ENCODE measurements at regions not wholly inside any gene's neighbourhood (a gene's known extent, or its start where the extent isn't known, plus 50 kb on each side); places are given as distances from the start of the nearest gene placed in this dataset.
"Not testable (repeated sequence)": the region's sequence is repeated elsewhere in the genome, so short reads cannot be mapped to it uniquely, and the experiment has no call there.

DNA sequence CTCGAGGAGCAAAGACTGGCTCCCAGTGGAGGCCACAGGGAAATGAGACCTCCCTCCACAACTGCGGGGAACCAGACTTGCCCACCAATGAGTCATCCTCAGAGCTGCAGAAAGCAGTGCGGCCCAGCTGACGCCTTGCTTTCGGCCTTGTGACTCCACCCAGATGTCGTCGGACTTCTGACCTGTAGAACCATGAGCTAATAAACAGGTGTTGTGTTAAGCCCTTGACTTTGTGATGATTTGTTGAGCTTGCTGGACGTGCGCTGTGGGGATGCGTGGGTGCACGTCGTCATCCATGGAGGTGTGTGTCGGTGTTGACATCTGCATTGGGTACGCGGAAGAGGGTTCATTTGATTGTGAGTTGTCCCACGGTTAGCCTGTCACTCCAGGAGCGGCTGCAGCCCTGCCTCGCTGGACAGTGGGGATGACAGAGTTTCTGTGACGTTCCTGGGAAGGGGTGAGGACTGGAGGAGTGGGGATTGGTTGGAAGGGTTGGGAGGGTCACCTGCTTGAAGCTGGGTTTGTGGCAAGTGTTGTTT is 154.1 kb downstream of the SH3BP4 start:
- no peak overlapping the region for H3K27ac ChIP-seq
- H3K4me1 ChIP-seq = no peaks in the 10 kb centered on the region
- H3K9me3 ChIP-seq = no peaks in the 10 kb centered on the region
- H3K36me3 ChIP-seq = no peaks in the 10 kb centered on the region
- DNase-seq (no peak), ATAC-seq (no peak)
- intact Hi-C loops (cut with DNase I) = no loop called here
- TF ChIP-seq, protein P1, sequence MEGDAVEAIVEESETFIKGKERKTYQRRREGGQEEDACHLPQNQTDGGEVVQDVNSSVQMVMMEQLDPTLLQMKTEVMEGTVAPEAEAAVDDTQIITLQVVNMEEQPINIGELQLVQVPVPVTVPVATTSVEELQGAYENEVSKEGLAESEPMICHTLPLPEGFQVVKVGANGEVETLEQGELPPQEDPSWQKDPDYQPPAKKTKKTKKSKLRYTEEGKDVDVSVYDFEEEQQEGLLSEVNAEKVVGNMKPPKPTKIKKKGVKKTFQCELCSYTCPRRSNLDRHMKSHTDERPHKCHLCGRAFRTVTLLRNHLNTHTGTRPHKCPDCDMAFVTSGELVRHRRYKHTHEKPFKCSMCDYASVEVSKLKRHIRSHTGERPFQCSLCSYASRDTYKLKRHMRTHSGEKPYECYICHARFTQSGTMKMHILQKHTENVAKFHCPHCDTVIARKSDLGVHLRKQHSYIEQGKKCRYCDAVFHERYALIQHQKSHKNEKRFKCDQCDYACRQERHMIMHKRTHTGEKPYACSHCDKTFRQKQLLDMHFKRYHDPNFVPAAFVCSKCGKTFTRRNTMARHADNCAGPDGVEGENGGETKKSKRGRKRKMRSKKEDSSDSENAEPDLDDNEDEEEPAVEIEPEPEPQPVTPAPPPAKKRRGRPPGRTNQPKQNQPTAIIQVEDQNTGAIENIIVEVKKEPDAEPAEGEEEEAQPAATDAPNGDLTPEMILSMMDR (IDR thresholded peaks at IDR 0.05) = no peak
- H3K4me3 ChIP-seq = no peak overlapping the region
- H3K27me3 ChIP-seq (ENCODE audit: low read depth) = no peaks in the 10 kb centered on the region

DNA sequence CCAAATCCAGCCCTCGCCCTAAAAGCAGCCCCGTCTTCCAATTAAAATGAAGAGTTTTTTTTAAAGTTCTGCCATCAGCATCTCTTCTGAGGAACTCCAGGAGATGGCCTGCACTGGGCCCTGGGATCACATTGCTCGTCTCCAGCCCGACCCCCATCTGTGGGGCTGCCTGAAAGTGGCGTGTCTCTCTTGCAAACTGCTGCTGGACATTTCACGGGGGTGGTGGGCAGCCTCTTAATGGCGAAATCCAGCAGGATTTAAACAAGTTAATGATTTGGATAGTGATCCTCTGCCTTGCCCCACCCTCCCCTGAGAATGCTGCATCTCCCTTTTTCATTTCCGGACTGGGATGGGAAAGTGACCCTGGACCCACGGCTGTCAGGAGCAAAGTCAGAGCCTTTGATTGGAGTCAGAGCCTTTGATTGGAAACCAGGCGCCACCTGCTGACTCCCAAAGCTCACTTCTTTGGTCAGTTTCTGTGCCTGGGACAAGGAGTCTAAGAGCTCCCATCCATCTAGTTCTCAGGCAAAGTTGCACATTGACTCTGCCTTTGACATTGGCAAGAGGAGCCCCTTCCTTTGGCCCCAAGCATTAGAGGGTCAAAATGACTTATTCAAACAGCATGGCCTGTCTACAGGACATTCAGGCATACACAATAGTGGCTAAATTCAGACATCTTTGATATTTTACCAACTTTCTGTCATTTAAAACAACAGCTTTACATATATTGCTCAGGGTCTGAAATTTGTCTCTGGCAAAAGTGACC is 155.2 kb downstream of the SH3BP4 start:
- intact Hi-C loops (cut with DNase I) = no loop called here
- ATAC-seq (peak; percentile 43 to 60), DNase-seq (no peak)
- Histone ChIP-seq H3K9me3 (no peaks in the 10 kb centered on the region), H3K4me3 (no peak overlapping the region), H3K27ac (no peak overlapping the region), H3K36me3 (no peaks in the 10 kb centered on the region), H3K4me1 (no peaks in the 10 kb centered on the region), H3K27me3 (ENCODE audit: low read depth) (no peaks in the 10 kb centered on the region)
- TF ChIP-seq, protein P1 (IDR thresholded peaks at IDR 0.05) = peak; percentile 64

DNA sequence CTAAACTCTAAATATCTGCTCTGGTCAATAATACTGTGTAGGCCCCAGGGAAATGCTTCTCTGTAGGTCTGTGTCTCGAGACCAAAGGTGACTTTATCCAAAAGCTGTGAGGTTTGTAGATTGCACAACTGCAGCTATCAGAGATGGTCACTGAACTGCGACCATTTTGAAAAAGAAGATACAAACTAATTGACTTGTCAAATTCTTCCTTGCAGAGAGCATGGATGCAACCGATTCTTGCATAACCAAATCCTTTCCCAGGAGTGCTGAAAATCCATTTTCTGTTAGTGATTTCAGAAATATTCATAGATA is 155.8 kb downstream of the SH3BP4 start:
- DNase-seq (no peak), ATAC-seq (no peak)
- H3K27me3 ChIP-seq (ENCODE audit: low read depth) = no peaks in the 10 kb centered on the region
- H3K4me1 ChIP-seq = no peaks in the 10 kb centered on the region
- no peaks in the 10 kb centered on the region for H3K36me3 ChIP-seq
- H3K27ac ChIP-seq = no peak overlapping the region
- H3K9me3 ChIP-seq = no peaks in the 10 kb centered on the region
- TF ChIP-seq, protein P1 (IDR thresholded peaks at IDR 0.05) = no peak
- intact Hi-C loops (cut with DNase I) = no loop called here
- no peak overlapping the region for H3K4me3 ChIP-seq

DNA sequence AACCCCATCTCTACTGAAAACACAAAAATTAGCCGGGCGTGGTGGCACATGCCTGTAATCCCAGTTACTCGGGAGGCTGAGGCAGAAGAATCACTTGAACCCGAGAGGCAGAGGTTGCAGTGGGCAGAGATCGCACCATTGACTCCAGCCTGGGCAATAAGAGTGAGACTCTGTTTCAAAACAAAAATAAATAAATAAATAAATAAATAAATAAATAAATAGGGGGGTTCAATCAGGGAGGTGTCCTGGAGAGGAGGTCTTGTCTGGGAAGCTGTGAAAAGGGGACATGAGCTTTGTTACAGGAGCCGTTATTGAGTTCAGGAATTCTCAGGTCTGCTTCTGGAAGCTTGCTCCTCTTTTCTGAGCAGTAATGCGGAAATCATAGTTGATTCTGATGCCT is 157.7 kb downstream of the SH3BP4 start:
- ATAC-seq; intact Hi-C loops (cut with DNase I); DNase-seq; H3K27ac ChIP-seq; H3K27me3 ChIP-seq (ENCODE audit: low read depth); H3K36me3 ChIP-seq; H3K9me3 ChIP-seq; H3K4me1 ChIP-seq; H3K4me3 ChIP-seq: not testable (repeated sequence)

DNA sequence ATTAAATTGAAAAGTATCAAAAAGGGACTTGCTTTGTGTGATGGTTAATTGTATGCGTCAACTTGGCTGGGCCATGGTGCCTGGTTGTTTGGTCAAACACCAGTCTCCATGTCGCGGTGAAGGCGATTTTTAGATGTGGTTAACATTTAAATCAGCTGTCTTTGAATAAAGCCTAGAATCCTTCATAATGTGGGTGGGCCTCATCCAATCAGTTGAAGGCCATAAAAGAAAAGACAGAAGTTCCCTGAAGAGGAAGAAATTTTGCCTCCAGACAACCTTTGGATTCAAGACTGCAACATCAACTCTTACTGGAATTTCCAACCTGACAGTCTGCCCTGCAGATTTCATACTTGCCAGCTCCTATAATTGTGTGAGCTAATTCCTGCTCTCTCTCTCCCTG is 160.5 kb downstream of the SH3BP4 start:
- Histone ChIP-seq H3K4me3 (no peak overlapping the region), H3K36me3 (no peaks in the 10 kb centered on the region), H3K9me3 (no peaks in the 10 kb centered on the region), H3K27ac (no peak overlapping the region), H3K4me1 (no peaks in the 10 kb centered on the region), H3K27me3 (ENCODE audit: low read depth) (peaks cover 7% of the 10 kb centered on the region)
- TF ChIP-seq, protein P1 (IDR thresholded peaks at IDR 0.05) = no peak
- DNase-seq (no peak), ATAC-seq (no peak)
- intact Hi-C loops (cut with DNase I) = no loop called here

DNA sequence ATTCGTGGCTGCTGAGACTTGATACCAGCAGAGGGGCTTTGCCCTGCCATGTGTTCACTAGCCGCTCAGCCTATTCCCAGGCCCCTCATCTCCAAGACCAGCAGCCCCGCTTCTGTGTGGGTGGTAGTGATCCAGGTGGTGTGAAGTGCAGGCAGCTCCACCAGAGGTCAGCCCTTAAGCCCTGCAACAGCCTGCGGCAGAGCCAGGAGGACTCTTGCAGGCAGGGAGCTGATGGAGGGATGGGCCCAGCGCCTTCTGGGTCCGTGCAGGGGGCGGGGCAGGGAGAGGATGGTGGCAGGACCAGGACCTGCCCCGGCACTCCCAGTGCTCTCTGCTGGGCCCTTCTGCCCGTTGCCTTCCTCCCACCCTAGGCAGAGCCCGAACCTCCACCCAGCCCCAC is 162.0 kb downstream of the SH3BP4 start:
- no peaks in the 10 kb centered on the region for H3K36me3 ChIP-seq
- DNase-seq (no peak), ATAC-seq (no peak)
- no peaks in the 10 kb centered on the region for H3K4me1 ChIP-seq
- H3K9me3 ChIP-seq = no peaks in the 10 kb centered on the region
- intact Hi-C loops (cut with DNase I) = no loop called here
- TF ChIP-seq, protein P1 (IDR thresholded peaks at IDR 0.05) = no peak
- no peak overlapping the region for H3K4me3 ChIP-seq
- H3K27me3 ChIP-seq (ENCODE audit: low read depth) = peaks cover 7% of the 10 kb centered on the region
- no peak overlapping the region for H3K27ac ChIP-seq
